Renal pelvis (tissue), 1 donor: ENCODE measurements at regions not wholly inside any gene's neighbourhood (a gene's known extent, or its start where the extent isn't known, plus 50 kb on each side); places are given as distances from the start of the nearest gene placed in this dataset.

Source experiments
- DNase-seq: peaks from one replicate; pipeline ENCODE4 v3.0.0-alpha.2; 2013

DNA sequence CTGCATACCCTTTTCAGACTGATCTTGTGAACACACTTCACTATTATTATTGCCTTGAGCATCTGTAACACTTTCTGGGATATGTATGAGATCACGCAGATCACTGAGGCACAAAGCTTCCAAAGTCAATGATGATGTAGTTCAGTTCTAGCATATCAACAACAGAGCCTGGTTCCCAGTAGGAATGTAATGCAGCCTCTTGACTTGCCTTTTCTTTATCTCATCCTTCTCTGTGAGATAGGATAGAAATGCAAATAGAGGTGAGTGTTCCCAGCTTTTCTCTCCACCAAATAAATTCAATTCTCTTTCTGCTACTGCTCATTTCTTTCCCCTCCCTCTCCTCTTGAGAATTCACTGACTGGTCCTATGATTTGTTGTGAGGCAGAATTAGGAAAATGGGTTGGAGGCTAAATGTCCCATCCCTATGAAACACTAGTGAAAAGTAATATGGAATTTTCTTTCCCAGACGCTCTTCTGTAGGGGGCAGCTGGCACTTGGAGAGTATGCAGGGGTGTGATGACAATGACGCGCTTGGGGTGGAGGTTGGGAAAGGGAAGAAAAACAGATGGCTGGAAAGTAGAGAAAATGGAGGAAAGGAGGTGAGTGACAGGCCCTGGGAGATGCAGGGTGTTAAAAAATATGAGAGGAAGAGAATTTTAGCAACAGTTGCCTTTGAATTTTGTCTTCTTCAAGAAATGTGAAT is 96.0 kb upstream of the TMTC1 start:
- DNase-seq: no peak

DNA sequence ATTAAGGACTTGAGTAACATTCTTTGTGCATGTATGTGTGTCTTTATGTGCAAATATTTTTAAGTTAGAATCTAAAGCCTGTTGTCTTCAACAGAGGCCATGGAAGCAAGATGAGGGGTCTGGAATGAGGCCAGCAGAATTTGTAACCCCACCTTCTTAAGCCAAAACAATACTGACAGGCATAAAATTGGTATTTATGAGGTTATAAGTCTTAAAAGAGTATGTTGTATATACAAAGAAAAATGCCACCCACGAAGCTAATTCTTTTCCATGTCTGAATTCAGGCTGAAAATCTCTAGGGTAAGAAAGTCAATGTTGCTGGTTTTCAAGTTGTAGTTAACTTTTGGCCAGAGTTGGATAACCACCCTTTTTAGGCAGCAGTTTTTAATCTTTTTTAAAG is 86.2 kb upstream of the TMTC1 start:
- DNase-seq: peak; percentile 46

DNA sequence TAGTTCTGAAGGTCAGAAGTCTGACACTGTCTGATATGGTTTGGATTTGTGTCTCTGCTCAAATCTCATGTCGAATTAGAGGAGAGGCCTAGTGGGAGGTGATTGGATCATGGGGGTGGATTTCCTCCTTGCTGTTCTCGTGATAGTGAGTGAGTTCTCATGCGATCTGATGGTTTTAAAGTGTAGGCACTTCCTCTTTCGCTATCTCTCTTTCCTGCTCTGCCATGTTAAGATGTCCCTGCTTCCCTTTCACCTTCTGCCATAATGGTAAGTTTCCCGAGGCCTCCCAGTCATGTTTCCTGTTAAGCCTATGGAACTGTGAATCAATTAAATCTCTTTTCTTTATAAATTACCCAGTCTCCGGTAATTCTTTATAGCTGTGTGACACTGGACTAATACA is 84.1 kb upstream of the TMTC1 start:
- DNase-seq: no peak

DNA sequence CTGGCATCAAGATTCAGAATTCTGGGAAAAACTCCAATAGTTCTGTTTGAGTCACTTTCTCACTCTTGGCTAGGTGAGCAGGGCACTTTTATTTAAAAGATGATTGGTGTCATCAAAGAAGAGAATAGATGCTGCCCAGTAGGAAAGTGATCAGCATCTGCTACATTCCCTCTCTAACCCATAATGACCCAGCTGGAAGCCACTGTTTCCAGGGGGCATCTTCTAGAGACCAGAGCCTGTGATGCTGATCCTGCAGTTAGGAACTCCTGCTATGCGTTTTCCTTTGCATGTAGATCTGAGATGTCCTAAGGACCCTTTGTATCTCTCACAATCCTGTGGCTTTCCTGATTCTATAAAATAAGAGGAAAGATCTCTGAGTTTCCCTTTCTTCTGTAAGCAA is 79.9 kb upstream of the TMTC1 start:
- DNase-seq: no peak

DNA sequence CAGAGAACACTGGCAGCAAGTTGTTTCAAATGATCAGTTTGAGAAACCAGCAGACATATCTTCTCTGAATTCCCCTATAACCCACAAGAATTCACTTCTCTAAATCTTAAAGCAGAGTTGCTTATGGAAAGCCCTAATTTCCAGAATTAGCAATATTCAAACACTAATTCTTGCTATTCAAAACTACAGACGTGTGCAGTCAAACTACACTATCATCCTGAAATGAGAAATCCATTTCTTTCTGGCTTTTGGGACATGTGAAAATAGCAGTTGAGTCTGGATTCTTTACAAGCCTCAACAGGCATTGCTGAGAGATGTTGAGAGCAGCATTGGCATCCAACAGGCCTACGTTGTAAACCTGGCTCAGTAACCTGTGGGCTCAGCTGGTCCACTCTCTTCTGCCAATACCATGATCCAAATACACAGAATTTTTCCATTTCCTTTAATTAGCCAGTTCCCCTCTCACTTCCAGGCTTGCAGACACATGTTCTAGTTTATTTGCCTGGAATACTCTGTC is 74.6 kb upstream of the TMTC1 start:
- DNase-seq: no peak

DNA sequence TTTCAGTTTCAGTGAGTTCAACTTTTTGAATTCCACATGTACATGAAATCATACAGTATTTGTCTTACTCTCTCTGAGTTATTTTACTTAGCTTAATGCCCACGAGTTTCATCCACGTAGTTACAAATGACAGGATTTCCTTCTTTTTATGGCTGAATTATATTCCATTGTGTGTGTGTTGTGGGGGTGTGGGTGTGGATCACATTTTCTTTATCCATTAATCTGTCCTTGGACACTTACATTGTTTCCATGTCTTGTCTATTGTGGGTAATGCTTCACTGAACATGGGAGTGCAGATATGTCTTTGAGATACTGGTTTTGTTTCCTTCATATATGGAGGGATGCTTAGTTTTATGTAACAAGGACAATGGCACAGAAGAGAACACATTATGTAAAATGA is 63.5 kb upstream of the TMTC1 start:
- DNase-seq: no peak

DNA sequence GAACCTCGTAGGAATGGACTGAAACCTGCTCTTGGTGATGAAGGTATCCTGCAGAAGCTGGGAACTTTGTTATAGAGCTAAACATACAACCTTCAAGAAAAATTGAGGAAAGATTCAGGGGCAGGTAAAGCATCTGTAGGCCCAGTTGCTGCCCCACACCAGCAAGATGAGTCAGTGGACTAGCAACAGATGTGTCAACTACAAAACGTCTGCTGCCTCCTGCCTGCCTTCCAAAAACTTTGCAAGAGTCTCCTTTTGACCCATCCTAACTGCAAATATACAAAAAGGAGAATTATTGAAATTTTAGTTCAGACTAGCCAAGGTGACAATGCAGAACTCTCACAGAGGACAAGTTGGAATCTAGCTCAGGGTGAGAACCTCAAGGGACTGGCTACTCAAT is 60.9 kb upstream of the TMTC1 start:
- no peak for DNase-seq

DNA sequence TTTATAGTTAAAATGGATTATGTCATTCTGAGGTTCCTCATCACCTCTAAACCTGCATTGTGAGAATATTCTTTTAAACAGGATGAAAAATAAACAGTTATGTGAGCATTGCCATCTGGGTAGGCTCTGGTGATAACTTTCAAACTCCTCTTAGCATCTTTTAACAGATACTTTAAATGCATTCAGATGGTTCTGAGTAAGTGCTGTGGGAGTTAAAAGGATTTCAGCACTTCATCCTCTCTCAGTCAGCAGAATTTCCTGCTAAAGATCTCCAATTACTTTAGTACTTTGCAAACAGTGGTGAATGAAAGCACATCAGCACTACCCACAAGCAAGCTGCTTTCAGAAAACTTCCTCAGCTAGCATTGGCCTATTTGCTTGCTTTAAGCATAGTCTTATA is 59.3 kb upstream of the TMTC1 start:
- no peak for DNase-seq

DNA sequence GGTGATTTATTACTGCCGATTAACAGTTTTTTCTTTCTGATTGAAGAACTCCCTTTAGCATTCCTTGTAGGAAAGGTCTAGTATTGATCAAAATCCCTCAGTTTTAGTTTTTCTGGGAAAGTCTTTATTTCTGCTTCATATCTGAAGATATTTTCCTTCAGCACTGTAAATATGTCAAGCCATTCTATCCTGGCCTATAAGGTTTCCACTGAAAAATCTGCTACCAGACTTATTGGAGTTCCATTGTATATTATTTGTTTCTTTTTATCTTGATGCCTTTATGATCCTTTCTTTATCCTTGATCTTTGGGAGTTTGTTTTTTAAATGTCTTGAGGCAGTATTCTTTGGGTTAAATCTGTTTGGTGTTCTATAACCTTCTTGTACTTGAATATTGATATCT is 55.0 kb upstream of the TMTC1 start:
- no peak for DNase-seq
